ENCODE measurements at regions not wholly inside any gene's neighbourhood (a gene's known extent, or its start where the extent isn't known, plus 50 kb on each side); places are given as distances from the start of the nearest gene placed in this dataset.
"Not testable (repeated sequence)": the region's sequence is repeated elsewhere in the genome, so short reads cannot be mapped to it uniquely, and the experiment has no call there.

- ChIA-PET CTCF (no interaction called here), POLR2A (no interaction called here)
- H3K9me3 Mint-ChIP-seq (ENCODE audit: insufficient read depth): peaks cover 3% of the 10 kb centered on the region
- H3K4me3 Mint-ChIP-seq: no peak overlapping the region
- peaks cover 3% of the 10 kb centered on the region for H3K27me3 Mint-ChIP-seq (ENCODE audit: low read depth)
- no peaks in the 10 kb centered on the region for H3K36me3 Mint-ChIP-seq (ENCODE audit: low read depth)
- DNase-seq: no peak
- H3K27ac Mint-ChIP-seq: no peak overlapping the region
- H3K4me1 Mint-ChIP-seq (ENCODE audit: low read depth): peaks cover 21% of the 10 kb centered on the region
- ATAC-seq: no peak
These were observed 598.3 kb upstream of the CAMK1G start for GRCh38 chr1:208985231-208985630.

GRCh38 chr1:208988811-208989222 lies 594.7 kb upstream of the CAMK1G start:
- ATAC-seq (peak; percentile 100), DNase-seq (peak; percentile 51)
- Mint-ChIP-seq H3K36me3 (ENCODE audit: low read depth) (no peaks in the 10 kb centered on the region), H3K9me3 (ENCODE audit: insufficient read depth) (peaks cover 3% of the 10 kb centered on the region), H3K4me3 (peak overlapping the region; percentile 72), H3K27ac (peak overlapping the region; percentile 87), H3K4me1 (ENCODE audit: low read depth) (peaks cover 21% of the 10 kb centered on the region), H3K27me3 (ENCODE audit: low read depth) (peaks cover 4% of the 10 kb centered on the region)
- ChIA-PET CTCF (no interaction called here), POLR2A (no interaction called here)

GRCh38 chr1:208990456-208990855 lies 593.1 kb upstream of the CAMK1G start:
- peaks cover 3% of the 10 kb centered on the region for H3K9me3 Mint-ChIP-seq (ENCODE audit: insufficient read depth)
- no peak for DNase-seq
- H3K27me3 Mint-ChIP-seq (ENCODE audit: low read depth): peaks cover 7% of the 10 kb centered on the region
- no peak for ATAC-seq
- H3K36me3 Mint-ChIP-seq (ENCODE audit: low read depth): no peaks in the 10 kb centered on the region
- H3K4me3 Mint-ChIP-seq: no peak overlapping the region
- peaks cover 21% of the 10 kb centered on the region for H3K4me1 Mint-ChIP-seq (ENCODE audit: low read depth)
- no peak overlapping the region for H3K27ac Mint-ChIP-seq
- POLR2A ChIA-PET: no interaction called here
- CTCF ChIA-PET: interaction anchor here (1.1 kb wide), 1 partner anchor 833 kb away, joined by 3 read pairs; no protein-coding TSS in a partner anchor

- H3K4me1 Mint-ChIP-seq (ENCODE audit: low read depth); H3K27ac Mint-ChIP-seq; H3K36me3 Mint-ChIP-seq (ENCODE audit: low read depth); H3K4me3 Mint-ChIP-seq; H3K9me3 Mint-ChIP-seq (ENCODE audit: insufficient read depth); CTCF ChIA-PET; ATAC-seq; POLR2A ChIA-PET; DNase-seq: not testable (repeated sequence)
- peaks cover 13% of the 10 kb centered on the region for H3K27me3 Mint-ChIP-seq (ENCODE audit: low read depth)
These were observed 586.5 kb upstream of the CAMK1G start for GRCh38 chr1:208997053-208997452.

- POLR2A ChIA-PET: no interaction called here
- Mint-ChIP-seq H3K27ac (no peak overlapping the region), H3K36me3 (ENCODE audit: low read depth) (no peaks in the 10 kb centered on the region), H3K9me3 (ENCODE audit: insufficient read depth) (no peaks in the 10 kb centered on the region), H3K27me3 (ENCODE audit: low read depth) (peaks cover 13% of the 10 kb centered on the region), H3K4me3 (no peak overlapping the region), H3K4me1 (ENCODE audit: low read depth) (no peaks in the 10 kb centered on the region)
- CTCF ChIA-PET: no interaction called here
- DNase-seq (no peak), ATAC-seq (no peak)
These were observed 585.7 kb upstream of the CAMK1G start for GRCh38 chr1:208997726-208998312.

DNA sequence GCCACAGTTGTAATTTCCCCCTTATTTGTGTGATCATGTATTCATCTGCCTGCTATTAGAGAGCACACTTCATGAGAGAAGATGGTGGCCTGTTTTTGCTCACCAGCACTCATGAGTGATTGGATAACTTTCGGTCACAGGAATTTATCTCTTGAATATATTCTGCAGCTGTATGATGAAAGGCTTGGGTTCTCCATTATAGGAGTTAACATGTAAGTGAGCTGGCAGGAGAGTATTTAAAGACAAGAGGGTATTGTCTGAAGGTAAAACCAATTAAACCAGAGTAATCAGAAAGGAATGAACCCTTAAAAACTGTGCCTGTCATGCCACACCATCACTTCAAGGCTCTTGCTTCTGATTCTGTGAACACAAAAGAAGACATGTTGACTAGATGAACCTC lies 574.9 kb upstream of the CAMK1G start:
- no peaks in the 10 kb centered on the region for H3K4me1 Mint-ChIP-seq (ENCODE audit: low read depth)
- DNase-seq (no peak), ATAC-seq (no peak)
- no peaks in the 10 kb centered on the region for H3K36me3 Mint-ChIP-seq (ENCODE audit: low read depth)
- H3K27ac Mint-ChIP-seq: no peak overlapping the region
- H3K9me3 Mint-ChIP-seq (ENCODE audit: insufficient read depth): no peaks in the 10 kb centered on the region
- POLR2A ChIA-PET: no interaction called here
- H3K27me3 Mint-ChIP-seq (ENCODE audit: low read depth): no peaks in the 10 kb centered on the region
- CTCF ChIA-PET: no interaction called here
- H3K4me3 Mint-ChIP-seq: no peak overlapping the region

DNA sequence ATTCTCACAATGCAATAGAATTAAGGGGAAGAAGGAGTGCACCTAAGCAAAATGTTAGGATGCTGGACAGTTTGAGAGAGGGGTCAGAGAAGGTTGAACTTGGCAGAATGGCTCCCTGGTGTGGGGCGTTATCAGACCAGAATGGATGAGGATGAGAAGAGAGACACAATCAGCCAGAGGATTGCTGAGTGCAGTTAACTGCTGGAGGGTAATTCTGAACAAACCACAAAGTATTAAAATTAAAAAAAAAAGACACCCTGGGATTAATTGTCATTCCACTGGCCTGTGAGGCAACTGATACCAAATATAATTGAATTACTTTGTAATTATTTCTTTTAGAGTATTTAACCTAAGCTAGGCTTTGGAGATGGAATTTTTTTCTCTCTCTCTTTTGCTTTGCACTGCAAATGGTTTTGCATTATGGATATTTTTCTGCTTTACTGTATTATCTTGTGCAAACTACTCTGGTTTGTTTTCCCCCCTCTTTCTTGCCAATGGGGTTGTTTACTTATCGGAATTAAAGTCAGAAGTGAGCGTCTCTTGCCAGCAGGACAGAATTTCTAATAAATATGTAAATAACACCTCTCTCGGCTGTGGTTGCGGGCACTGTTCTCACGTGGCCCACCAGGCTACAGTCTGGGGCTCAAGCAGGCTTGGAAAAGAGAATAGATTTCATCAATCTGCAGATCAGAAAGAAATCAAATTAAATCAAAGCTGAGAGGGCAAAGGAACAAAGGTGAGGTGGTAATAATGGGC lies 572.9 kb upstream of the CAMK1G start:
- H3K27ac Mint-ChIP-seq: no peak overlapping the region
- POLR2A ChIA-PET: no interaction called here
- no peaks in the 10 kb centered on the region for H3K36me3 Mint-ChIP-seq (ENCODE audit: low read depth)
- CTCF ChIA-PET: no interaction called here
- DNase-seq (no peak), ATAC-seq (no peak)
- no peaks in the 10 kb centered on the region for H3K4me1 Mint-ChIP-seq (ENCODE audit: low read depth)
- H3K27me3 Mint-ChIP-seq (ENCODE audit: low read depth): no peaks in the 10 kb centered on the region
- H3K9me3 Mint-ChIP-seq (ENCODE audit: insufficient read depth): no peaks in the 10 kb centered on the region
- H3K4me3 Mint-ChIP-seq: no peak overlapping the region

- Mint-ChIP-seq H3K4me1 (ENCODE audit: low read depth) (no peaks in the 10 kb centered on the region), H3K9me3 (ENCODE audit: insufficient read depth) (no peaks in the 10 kb centered on the region), H3K36me3 (ENCODE audit: low read depth) (no peaks in the 10 kb centered on the region), H3K27me3 (ENCODE audit: low read depth) (no peaks in the 10 kb centered on the region), H3K4me3 (no peak overlapping the region), H3K27ac (no peak overlapping the region)
- ChIA-PET POLR2A (no interaction called here), CTCF (no interaction called here)
- no peak for DNase-seq
- ATAC-seq: no peak
These were observed 570.9 kb upstream of the CAMK1G start for GRCh38 chr1:209012443-209013196.

DNA sequence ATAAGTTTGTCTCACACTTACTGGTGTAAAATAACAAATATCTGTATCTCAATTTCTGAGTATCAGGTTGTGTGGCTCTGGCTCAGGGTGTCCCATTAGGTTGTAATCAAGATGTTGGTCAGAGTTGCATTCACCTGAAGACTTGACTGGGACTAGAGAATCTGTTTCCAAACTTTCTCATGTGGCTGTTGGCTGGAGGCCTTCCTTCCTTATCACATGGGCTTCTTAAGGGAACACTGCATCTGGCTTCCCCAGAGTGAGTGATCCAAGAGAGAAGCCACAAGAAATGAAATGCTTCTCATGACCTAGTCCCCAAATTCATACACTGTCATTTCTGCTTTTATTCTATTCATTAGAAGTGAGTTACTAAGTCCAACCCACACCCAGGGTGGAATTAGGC lies 568.4 kb upstream of the CAMK1G start:
- H3K4me3 Mint-ChIP-seq: no peak overlapping the region
- ChIA-PET CTCF (no interaction called here), POLR2A (no interaction called here)
- no peaks in the 10 kb centered on the region for H3K36me3 Mint-ChIP-seq (ENCODE audit: low read depth)
- DNase-seq (no peak), ATAC-seq (no peak)
- H3K27ac Mint-ChIP-seq: no peak overlapping the region
- no peaks in the 10 kb centered on the region for H3K9me3 Mint-ChIP-seq (ENCODE audit: insufficient read depth)
- H3K27me3 Mint-ChIP-seq (ENCODE audit: low read depth): no peaks in the 10 kb centered on the region
- no peaks in the 10 kb centered on the region for H3K4me1 Mint-ChIP-seq (ENCODE audit: low read depth)

DNA sequence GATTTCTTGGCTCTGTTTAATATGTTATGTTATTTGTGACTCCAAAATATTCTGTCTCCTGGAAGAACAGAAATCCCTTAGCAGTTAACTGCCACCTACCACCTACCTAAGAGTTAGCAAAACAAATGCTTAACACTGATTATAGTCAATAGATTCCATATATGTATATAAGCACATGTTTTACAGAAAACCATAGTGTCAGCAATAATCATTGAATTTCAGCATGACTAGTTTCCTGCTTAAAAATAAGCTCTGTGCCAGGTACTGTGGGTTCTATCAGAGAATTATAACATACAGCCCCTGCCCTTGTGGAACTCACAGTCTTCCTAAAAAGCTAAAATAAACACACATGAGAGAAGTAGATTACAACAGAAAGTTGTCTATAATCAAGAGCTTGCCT lies 561.9 kb upstream of the CAMK1G start:
- H3K36me3 Mint-ChIP-seq (ENCODE audit: low read depth): no peaks in the 10 kb centered on the region
- no peaks in the 10 kb centered on the region for H3K27me3 Mint-ChIP-seq (ENCODE audit: low read depth)
- H3K4me1 Mint-ChIP-seq (ENCODE audit: low read depth): no peaks in the 10 kb centered on the region
- H3K4me3 Mint-ChIP-seq: no peak overlapping the region
- no peak overlapping the region for H3K27ac Mint-ChIP-seq
- POLR2A ChIA-PET: no interaction called here
- CTCF ChIA-PET: no interaction called here
- ATAC-seq: no peak
- DNase-seq: no peak
- no peaks in the 10 kb centered on the region for H3K9me3 Mint-ChIP-seq (ENCODE audit: insufficient read depth)

- H3K4me1 Mint-ChIP-seq (ENCODE audit: low read depth): no peaks in the 10 kb centered on the region
- H3K4me3 Mint-ChIP-seq: no peak overlapping the region
- no peak for ATAC-seq
- ChIA-PET CTCF (no interaction called here), POLR2A (no interaction called here)
- H3K27ac Mint-ChIP-seq: no peak overlapping the region
- no peaks in the 10 kb centered on the region for H3K27me3 Mint-ChIP-seq (ENCODE audit: low read depth)
- H3K36me3 Mint-ChIP-seq (ENCODE audit: low read depth): no peaks in the 10 kb centered on the region
- H3K9me3 Mint-ChIP-seq (ENCODE audit: insufficient read depth): no peaks in the 10 kb centered on the region
- DNase-seq: no peak
These were observed 559.7 kb upstream of the CAMK1G start for GRCh38 chr1:209023790-209024189.

DNA sequence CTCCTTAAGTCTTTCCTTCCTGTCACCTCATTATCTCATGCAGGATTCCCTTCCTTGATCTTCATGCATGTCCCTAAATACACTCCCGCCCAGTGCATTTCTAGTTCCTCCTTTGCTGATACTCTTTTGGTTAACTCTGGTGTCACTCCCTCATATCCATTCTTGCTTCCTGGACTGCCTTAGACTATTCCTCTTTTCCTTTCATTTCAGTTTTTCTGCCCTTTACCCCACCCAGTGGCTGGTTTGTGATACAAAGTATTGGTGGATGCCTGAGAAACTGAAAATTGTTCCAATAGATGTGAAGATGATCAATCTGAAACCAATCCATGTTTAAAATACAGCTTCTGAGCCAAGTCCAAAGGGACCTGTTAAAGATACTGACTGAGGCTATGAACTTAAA lies 553.8 kb upstream of the CAMK1G start:
- H3K4me1 Mint-ChIP-seq (ENCODE audit: low read depth): no peaks in the 10 kb centered on the region
- H3K36me3 Mint-ChIP-seq (ENCODE audit: low read depth): no peaks in the 10 kb centered on the region
- ATAC-seq (no peak), DNase-seq (no peak)
- CTCF ChIA-PET: no interaction called here
- no peaks in the 10 kb centered on the region for H3K9me3 Mint-ChIP-seq (ENCODE audit: insufficient read depth)
- H3K27me3 Mint-ChIP-seq (ENCODE audit: low read depth): peaks cover 2% of the 10 kb centered on the region
- POLR2A ChIA-PET: no interaction called here
- H3K27ac Mint-ChIP-seq: no peak overlapping the region
- H3K4me3 Mint-ChIP-seq: no peak overlapping the region
